KBM-7 (cell line): ENCODE measurements at regions not wholly inside any gene's neighbourhood (a gene's known extent, or its start where the extent isn't known, plus 50 kb on each side); places are given as distances from the start of the nearest gene placed in this dataset.

Source experiments
- DNase-seq: peaks from one replicate; pipeline ENCODE4 v3.0.0-alpha.2; 2015
- in situ Hi-C: fragments of 300-500 bp; cut with MboI; formaldehyde crosslinking; loops from 2 replicates; pipeline ENCODE4 v1.14.3; 2020; ENCODE audit warnings: low sequenced_read_pairs, low pct_unique_long_range_greater_than_20kb, mixed read lengths

GRCh38 chr1:218525031-218525430, 179.9 kb downstream of the TGFB2 start:
- in situ Hi-C loops, result no loop called here
- DNase-seq, result no peak

- DNase-seq, result no peak
- in situ Hi-C loops, result no loop called here
Observed at GRCh38 chr1:218525451-218526197, 180.5 kb downstream of the TGFB2 start.

- DNase-seq, result no peak
- in situ Hi-C loops, result no loop called here
Observed at GRCh38 chr1:218526198-218526580, 181.1 kb downstream of the TGFB2 start.

GRCh38 chr1:218527737-218528136, 182.6 kb downstream of the TGFB2 start:
- in situ Hi-C loops, result no loop called here
- DNase-seq, result no peak

- in situ Hi-C loops, result no loop called here
- DNase-seq, result no peak
Observed at GRCh38 chr1:218529646-218530300, 184.6 kb downstream of the TGFB2 start.

GRCh38 chr1:218531936-218532335, 186.8 kb downstream of the TGFB2 start:
- DNase-seq, result no peak
- in situ Hi-C loops, result no loop called here

- in situ Hi-C loops, result no loop called here
- DNase-seq, result no peak
Observed at GRCh38 chr1:218536296-218536986, 191.3 kb downstream of the TGFB2 start.

GRCh38 chr1:218537122-218537913, 192.2 kb downstream of the TGFB2 start:
- in situ Hi-C loops, result no loop called here
- no peak for DNase-seq

- in situ Hi-C loops, result no loop called here
- DNase-seq, result no peak
Observed at GRCh38 chr1:218538341-218538740, 193.2 kb downstream of the TGFB2 start.

GRCh38 chr1:218546314-218546713, 201.2 kb downstream of the TGFB2 start:
- in situ Hi-C loops, result no loop called here
- no peak for DNase-seq

GRCh38 chr1:218547957-218548730, 203.0 kb downstream of the TGFB2 start:
- DNase-seq, result no peak
- in situ Hi-C loops, result no loop called here

GRCh38 chr1:218548764-218549163, 203.6 kb downstream of the TGFB2 start:
- in situ Hi-C loops, result no loop called here
- no peak for DNase-seq

- in situ Hi-C loops, result no loop called here
- DNase-seq, result no peak
Observed at GRCh38 chr1:218553197-218553596, 208.1 kb downstream of the TGFB2 start.

- no peak for DNase-seq
- in situ Hi-C loops, result no loop called here
Observed at GRCh38 chr1:218556016-218556415, 210.9 kb downstream of the TGFB2 start.

GRCh38 chr1:218557731-218558130, 212.6 kb downstream of the TGFB2 start:
- in situ Hi-C loops, result no loop called here
- no peak for DNase-seq

GRCh38 chr1:218558271-218558810, 213.2 kb downstream of the TGFB2 start:
- DNase-seq, result no peak
- in situ Hi-C loops, result no loop called here

- DNase-seq, result no peak
- in situ Hi-C loops, result no loop called here
Observed at GRCh38 chr1:218565377-218565776, 220.2 kb downstream of the TGFB2 start.

- in situ Hi-C loops, result no loop called here
Observed at GRCh38 chr1:218568962-218569550, 223.9 kb downstream of the TGFB2 start.

More at GRCh38 chr1:218568962-218569550, 223.9 kb downstream of the TGFB2 start:
- DNase-seq, result no peak
